NCI-H187 (cell line): ENCODE measurements at regions not wholly inside any gene's neighbourhood (a gene's known extent, or its start where the extent isn't known, plus 50 kb on each side); places are given as distances from the start of the nearest gene placed in this dataset.
A peak's percentile ranks its signal among the peaks of the same experiment; 100 is the strongest.

Experiments used
- DNase-seq, 2 experiments: peaks; one replicate each; lab custom pipeline; 2025; lab: John Stamatoyannopoulos, UW

GRCh38 chr2:133667085-133667484 is 98.8 kb upstream of the NCKAP5 start:
- DNase-seq: no peak

DNA sequence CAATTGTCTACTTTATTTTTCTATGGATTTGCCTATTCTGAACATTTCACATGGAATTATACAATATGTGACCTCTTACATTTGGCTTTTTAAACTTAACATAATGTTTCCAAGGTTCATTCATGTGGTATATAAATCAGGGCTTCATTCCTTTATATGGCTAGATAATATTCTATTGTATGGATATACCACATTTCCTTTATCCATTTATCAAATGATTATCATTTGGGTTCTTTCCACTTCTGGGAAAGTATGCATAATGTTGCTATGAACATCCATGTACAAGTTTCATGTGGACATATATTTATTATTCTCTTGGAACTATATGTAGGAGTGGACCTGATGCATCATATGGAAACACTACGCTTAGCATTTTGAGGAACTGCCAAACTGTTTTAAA is 99.7 kb upstream of the NCKAP5 start:
- no peak for DNase-seq

GRCh38 chr2:133668547-133668946 is 100.3 kb upstream of the NCKAP5 start:
- no peak for DNase-seq

GRCh38 chr2:133673305-133673905 is 105.1 kb upstream of the NCKAP5 start:
- DNase-seq: no peak

GRCh38 chr2:133674066-133674432 is 105.8 kb upstream of the NCKAP5 start:
- DNase-seq: no peak

DNA sequence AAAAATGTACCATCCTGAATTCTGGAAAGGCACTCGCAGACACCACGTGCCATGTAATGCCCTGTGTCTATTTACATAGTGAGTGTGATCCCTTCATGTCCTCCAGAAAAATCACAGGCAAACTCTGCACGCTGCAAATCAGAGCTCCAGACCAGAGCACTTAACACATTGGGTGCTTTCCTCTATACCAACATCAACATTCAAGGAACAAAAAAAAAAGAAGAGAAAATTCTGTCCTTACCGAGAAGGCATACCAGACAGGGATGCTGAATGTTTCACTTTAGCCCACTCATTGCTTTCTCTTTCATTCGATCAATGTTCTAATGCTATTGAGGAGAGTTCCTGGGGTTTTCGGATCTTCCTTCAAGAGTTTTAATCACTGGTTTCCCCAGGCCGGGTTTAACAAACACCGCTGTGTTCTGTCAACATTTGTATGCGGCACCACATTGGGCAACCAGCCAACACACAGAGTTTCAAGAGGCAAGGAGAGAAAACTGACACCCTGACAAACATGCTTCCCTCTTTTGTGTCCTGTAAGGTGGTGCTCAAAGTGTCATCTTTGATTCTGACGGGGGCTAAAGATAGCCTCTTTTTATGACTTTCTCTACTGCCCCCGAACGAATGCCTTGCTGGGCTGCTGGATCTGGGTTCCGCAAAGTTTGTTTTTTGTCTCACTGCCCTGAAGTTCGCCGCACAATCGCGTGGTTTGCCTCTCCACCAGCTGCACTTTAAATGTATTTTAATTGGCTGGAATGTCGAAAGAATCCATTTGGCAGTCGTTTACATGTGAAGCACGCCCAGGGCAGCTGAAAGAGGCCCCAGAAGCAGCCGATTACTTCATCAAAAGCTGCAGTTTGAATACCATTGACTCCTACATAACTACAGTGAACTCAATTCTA is 106.4 kb upstream of the NCKAP5 start:
- DNase-seq: peak; percentile 59 to 64

- no peak for DNase-seq
Observed at GRCh38 chr2:133676392-133677130, 108.3 kb upstream of the NCKAP5 start.

DNA sequence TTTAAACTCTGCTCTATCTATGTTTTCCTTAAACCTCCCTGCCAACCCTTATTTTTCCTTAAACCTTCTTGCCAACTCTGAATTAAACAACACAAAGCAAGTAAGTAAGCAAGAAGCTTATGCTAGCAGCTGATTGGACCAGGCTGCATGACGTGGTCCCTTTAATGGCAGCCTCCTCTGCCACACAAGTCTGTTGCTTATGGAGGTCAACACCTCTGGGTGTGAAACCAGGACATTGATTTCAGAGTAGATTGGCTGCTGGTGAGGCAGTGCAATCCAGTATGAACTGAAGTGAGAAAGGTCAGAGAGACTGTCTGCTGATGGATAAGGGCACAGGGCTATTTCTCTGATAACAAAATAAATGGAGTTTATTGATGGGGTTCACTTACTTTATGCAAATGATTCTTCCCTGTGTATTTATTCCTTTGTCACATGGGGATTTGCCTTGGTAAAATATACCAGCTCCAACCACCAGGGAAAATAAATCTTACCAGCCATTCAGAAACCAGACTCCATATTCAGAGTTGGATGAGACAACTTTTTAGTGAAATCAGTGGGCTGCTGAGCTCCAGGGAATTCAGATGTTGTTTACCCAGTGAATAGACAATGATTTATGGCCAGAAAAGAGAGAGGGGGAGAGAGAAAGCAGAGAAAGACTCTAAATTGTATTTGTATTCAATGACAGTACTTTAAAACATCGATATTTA is 112.2 kb upstream of the NCKAP5 start:
- DNase-seq: no peak

DNA sequence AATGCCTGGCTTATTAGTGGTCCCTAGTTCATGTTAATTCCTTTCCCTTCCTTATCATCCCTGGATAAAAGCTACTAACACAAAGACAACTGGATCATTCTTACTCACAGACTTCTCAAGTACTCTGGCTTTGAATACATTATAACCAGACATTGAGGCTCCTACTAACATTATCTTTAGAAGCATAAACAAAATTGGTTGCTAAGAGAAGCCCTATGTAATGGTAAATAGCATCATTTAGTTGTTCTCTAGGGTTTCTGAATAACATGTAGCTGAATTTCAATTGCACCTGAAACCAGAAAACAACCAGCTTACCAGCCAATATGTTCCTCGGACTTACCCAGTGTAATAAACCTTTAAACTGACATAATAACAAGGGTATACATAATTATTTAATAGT is 114.1 kb upstream of the NCKAP5 start:
- no peak for DNase-seq

GRCh38 chr2:133682906-133683305 is 114.6 kb upstream of the NCKAP5 start:
- DNase-seq: no peak

DNA sequence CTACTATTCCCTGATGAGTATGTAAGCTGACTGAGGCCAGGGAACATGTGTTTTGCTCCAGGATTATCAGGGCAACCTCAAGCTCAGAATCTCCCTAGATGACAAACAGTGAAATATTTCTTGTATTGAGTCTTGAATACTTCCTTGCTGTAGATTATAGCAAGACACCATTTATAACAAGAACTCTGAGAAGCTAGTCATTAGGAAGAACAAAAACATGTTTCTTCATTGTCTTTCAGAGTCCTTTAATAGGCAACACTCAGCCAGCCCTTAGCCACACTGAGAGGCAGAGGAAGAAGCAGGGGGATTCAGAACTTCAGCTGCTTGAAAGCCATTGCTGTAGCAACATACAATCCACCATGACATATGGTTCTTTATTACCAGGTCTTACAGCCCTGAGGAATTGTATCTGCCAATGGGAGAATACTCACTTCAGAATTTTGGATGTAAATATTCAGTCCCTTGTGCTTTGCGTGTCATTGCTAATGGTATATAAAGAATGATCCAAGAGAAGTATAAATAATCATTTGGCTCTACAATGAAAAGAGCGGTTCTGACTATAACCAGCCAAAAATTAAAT is 117.5 kb upstream of the NCKAP5 start:
- DNase-seq: no peak

DNA sequence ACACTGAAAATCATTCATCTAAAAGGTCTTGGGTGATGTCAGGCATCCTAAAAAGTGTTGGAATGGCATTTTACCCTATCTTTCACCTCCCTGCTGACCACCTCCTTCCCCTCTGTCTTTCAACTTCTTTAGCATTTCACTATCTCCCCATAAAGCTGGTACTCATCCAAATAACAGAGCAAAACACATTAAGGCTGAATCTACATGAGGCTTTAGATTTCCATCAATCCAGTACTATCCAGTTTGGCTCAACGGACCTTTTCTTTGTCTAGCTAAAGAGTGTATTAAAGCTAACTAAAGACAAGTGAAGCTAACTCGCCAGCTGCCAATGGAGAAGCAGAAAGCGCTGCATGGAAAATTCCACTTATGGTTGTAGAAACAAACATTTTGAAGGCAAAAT is 122.5 kb upstream of the NCKAP5 start:
- DNase-seq: no peak

GRCh38 chr2:133691336-133691735 is 123.1 kb upstream of the NCKAP5 start:
- no peak for DNase-seq

DNA sequence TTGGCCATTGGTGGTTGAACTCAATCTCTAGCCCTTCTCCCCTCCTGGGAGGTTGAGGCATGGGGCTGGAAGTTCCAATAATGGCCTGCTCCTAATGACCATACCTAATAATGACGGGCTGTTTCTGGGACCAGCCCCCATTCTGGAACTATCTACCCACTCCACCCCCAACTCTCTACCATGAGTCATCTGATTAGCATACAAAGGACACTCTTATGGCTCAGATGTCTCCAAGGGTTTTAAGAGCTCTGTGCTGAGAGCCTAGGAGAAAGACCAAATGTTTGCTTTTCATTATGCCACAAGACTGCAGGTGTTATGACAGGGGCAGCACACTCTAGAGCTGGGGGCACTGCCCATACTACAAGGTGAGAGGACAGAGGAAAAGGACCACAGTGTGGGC is 137.0 kb upstream of the NCKAP5 start:
- DNase-seq: no peak

- DNase-seq: no peak
Observed at GRCh38 chr2:133710613-133711012, 142.3 kb upstream of the NCKAP5 start.

- no peak for DNase-seq
Observed at GRCh38 chr2:133711201-133711600, 142.9 kb upstream of the NCKAP5 start.

GRCh38 chr2:133711806-133712205 is 143.5 kb upstream of the NCKAP5 start:
- no peak for DNase-seq

- DNase-seq: no peak
Observed at GRCh38 chr2:133712369-133712768, 144.1 kb upstream of the NCKAP5 start.

GRCh38 chr2:133713049-133713580 is 144.9 kb upstream of the NCKAP5 start:
- no peak for DNase-seq

DNA sequence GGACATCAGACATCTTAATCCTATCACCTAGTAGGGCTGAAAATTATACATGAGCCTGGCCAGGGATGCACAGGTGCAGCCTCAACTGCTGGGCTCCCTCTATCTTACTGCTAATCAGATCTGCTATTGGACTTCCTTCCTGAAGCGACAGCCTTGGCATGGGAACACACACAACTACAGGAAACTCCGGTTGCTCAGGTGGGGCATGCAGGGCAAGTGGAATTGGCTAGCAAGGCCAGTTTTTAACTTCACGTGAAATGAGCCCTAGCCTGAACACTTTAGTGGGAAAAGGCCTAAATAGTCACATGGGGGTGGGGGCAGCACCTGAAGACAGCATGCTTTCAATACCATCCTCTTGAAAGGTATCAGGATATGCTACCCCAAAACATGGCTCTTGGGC is 147.9 kb upstream of the NCKAP5 start:
- DNase-seq: no peak

DNA sequence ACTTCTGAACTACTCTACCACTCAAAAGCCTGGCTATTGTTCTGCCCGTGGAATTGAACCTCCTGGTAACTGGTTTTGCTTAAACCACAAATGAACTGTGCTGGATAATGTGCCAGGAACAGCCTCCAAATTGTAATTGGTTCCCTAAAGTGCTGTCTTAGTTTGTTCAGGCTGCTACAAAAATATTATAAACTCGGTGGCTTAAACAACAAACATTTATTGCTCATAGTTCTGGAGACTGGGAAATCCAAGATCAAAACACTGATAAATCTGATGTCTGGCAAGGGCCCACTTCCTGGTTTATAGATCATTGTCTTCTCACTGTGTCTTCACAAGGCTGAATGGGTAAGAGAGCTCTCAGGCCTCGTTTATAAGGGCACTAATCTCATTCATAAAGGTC is 149.2 kb upstream of the NCKAP5 start:
- DNase-seq: no peak
